Naive thymus-derived CD4-positive, alpha-beta T cell (primary cell): ENCODE measurements at regions not wholly inside any gene's neighbourhood (a gene's known extent, or its start where the extent isn't known, plus 50 kb on each side); places are given as distances from the start of the nearest gene placed in this dataset.
A peak's percentile ranks its signal among the peaks of the same experiment; 100 is the strongest.
"Not testable (repeated sequence)": the region's sequence is repeated elsewhere in the genome, so short reads cannot be mapped to it uniquely, and the experiment has no call there.

ENCODE experiments used
- ATAC-seq: fragments of 150-1000 bp; cut with Tn5 transposase; 2 replicates; pipeline ENCODE4 v1.10.0; 2021; ENCODE audit warnings: mild to moderate bottlenecking, moderate library complexity
- CTCF ChIA-PET: fragments of 350-600 bp; sonication (Branson Sonifier 250); formaldehyde crosslinking; loops from one replicate; lab custom pipeline; 2021; ENCODE audit warnings: antibody characterized with exemption; lab: Charles Lee
- POLR2A ChIA-PET: fragments of 350-600 bp; sonication (Branson Sonifier 250); formaldehyde crosslinking; loops from one replicate; lab custom pipeline; 2021; ENCODE audit warnings: antibody characterized with exemption, inconsistent platforms; lab: Charles Lee
- DNase-seq, 9 donors: peaks; one replicate each; pipeline versions ENCODE4 v3.0.0 to v3.0.0-alpha.2; 2020 to 2022; ENCODE audit warnings: mixed read lengths in 1 of 9
- H3K27ac ChIP-seq: one replicate; pipeline ENCODE4 v1.7.0; 2013; ENCODE audit warnings: mild to moderate bottlenecking, low read depth, low read length, moderate library complexity
- H3K27me3 ChIP-seq, 2 donors: one replicate each; pipeline ENCODE4 v1.7.0; 2013; ENCODE audit warnings: low read length in 2 of 2, mild to moderate bottlenecking in 2 of 2, moderate library complexity in 2 of 2; ENCODE audit not compliant: control insufficient read depth in 2 of 2, insufficient read depth in 2 of 2
- H3K36me3 ChIP-seq, 3 experiments: 1 replicate in 2 of 3; 2 replicates in 1 of 3; pipeline ENCODE4 v1.7.0; 2013; ENCODE audit warnings: low read length in 3 of 3, mild to moderate bottlenecking in 3 of 3, moderate library complexity in 1 of 3; ENCODE audit not compliant: insufficient read depth in 3 of 3, control insufficient read depth in 2 of 3
- H3K4me1 ChIP-seq, 2 donors: one replicate each; pipeline ENCODE4 v1.7.0; 2013; ENCODE audit warnings: low read length in 2 of 2, mild to moderate bottlenecking in 2 of 2, moderate library complexity in 1 of 2; ENCODE audit not compliant: control insufficient read depth in 2 of 2, insufficient read depth in 2 of 2
- H3K4me3 ChIP-seq: 2 replicates; pipeline ENCODE4 v1.7.0; 2013; ENCODE audit warnings: mild to moderate bottlenecking, low read length
- H3K9me3 ChIP-seq, 3 experiments: 1 replicate in 2 of 3; 2 replicates in 1 of 3; pipeline ENCODE4 v1.7.0; 2013; ENCODE audit warnings: low read length in 3 of 3; ENCODE audit not compliant: control insufficient read depth in 2 of 3
- H3K27ac Mint-ChIP-seq, 9 donors: one replicate each; pipeline ENCODE4 v1.8.0; 2020 to 2022; ENCODE audit warnings: mixed read lengths in 9 of 9, mild to moderate bottlenecking in 8 of 9, moderate library complexity in 5 of 9, inconsistent platforms in 2 of 9
- H3K27me3 Mint-ChIP-seq, 5 donors: one replicate each; pipeline ENCODE4 v1.8.0; 2021 to 2022; ENCODE audit warnings: mixed read lengths in 5 of 5, mild to moderate bottlenecking in 1 of 5
- H3K36me3 Mint-ChIP-seq, 5 donors: one replicate each; pipeline ENCODE4 v1.8.0; 2020 to 2022; ENCODE audit warnings: mixed read lengths in 5 of 5, mild to moderate bottlenecking in 3 of 5, inconsistent platforms in 1 of 5
- H3K4me1 Mint-ChIP-seq, 7 donors: one replicate each; pipeline ENCODE4 v1.8.0; 2020 to 2022; ENCODE audit warnings: mixed read lengths in 7 of 7, mild to moderate bottlenecking in 3 of 7, inconsistent platforms in 1 of 7
- H3K4me3 Mint-ChIP-seq, 10 donors: one replicate each; pipeline ENCODE4 v1.8.0; 2020 to 2022; ENCODE audit warnings: mild to moderate bottlenecking in 10 of 10, mixed read lengths in 10 of 10, moderate library complexity in 6 of 10, inconsistent platforms in 2 of 10
- H3K9me3 Mint-ChIP-seq, 11 donors: one replicate each; pipeline ENCODE4 v1.8.0; 2020 to 2022; ENCODE audit warnings: mixed read lengths in 11 of 11, mild to moderate bottlenecking in 4 of 11, inconsistent platforms in 1 of 11, moderate library complexity in 1 of 11
- intact Hi-C, 2 donors: fragments of 100-400 bp; cut with micrococcal nuclease; formaldehyde crosslinking; loops; one replicate each; pipeline ENCODE4 v1.15.1; 2023

DNA sequence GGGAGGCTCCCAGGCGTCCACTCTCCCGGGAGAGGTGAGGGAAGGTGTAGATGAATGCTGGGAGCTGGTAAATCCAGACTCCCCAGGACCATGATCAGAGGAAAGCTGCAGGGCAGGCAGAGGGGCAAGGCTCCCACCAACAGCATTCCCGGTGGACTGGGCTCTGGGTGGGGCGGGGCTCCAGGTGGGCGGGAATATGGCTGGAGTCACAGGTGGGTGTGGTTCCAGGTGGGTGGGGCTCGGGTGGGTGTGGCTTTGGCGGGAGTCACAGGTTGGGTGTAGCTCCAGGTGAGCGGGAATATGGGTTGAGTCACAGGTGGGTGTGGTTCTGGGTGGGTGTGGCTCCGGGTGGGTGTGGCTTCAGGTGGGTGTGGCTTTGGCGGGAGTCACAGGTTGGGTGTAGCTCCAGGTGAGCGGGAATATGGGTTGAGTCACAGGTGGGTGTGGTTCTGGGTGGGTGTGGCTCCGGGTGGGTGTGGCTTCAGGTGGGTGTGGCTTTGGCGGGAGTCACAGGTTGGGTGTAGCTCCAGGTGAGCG is 117.7 kb downstream of the FAM53A start:
- H3K4me1 ChIP-seq, DNase-seq, H3K9me3 ChIP-seq, H3K4me3 ChIP-seq, H3K27ac ChIP-seq, CTCF ChIA-PET, H3K36me3 Mint-ChIP-seq, H3K36me3 ChIP-seq, H3K9me3 Mint-ChIP-seq, POLR2A ChIA-PET, H3K27me3 ChIP-seq, H3K4me1 Mint-ChIP-seq, intact Hi-C loops: not testable (repeated sequence)
- ATAC-seq = peak; percentile 24
- Mint-ChIP-seq H3K27me3 (peaks cover 0 to 17% (median 0%) of the 10 kb centered on the region in 5 donors), H3K4me3 (peak overlapping the region in 9 of 10 donors; percentile 46 to 84 (median 63)), H3K27ac (peak overlapping the region in 3 of 9 donors; percentile 48 to 82 (median 71))

- no peaks in the 10 kb centered on the region for H3K9me3 ChIP-seq
- Mint-ChIP-seq H3K36me3 (no peaks in the 10 kb centered on the region), H3K4me3 (peak overlapping the region in 9 of 10 donors; percentile 46 to 84 (median 63)), H3K9me3 (peaks cover 0 to 1% (median 0%) of the 10 kb centered on the region in 11 donors), H3K4me1 (peaks cover 0 to 5% (median 4%) of the 10 kb centered on the region in 7 donors), H3K27ac (peak overlapping the region in 3 of 9 donors; percentile 48 to 82 (median 71)), H3K27me3 (peaks cover 0 to 17% (median 0%) of the 10 kb centered on the region in 5 donors)
- DNase-seq (peak in 5 of 9 donors; percentile 29 to 45 (median 32)), ATAC-seq (peak; percentile 39)
- H3K36me3 ChIP-seq = no peaks in the 10 kb centered on the region
- no peak overlapping the region for H3K4me3 ChIP-seq
- no peak overlapping the region for H3K27ac ChIP-seq
- POLR2A ChIA-PET = no interaction called here
- intact Hi-C loops = no loop called here
- peaks cover 0 to 5% of the 10 kb centered on the region in 2 donors for H3K27me3 ChIP-seq
- CTCF ChIA-PET = no interaction called here
- no peaks in the 10 kb centered on the region for H3K4me1 ChIP-seq
These were observed 118.4 kb downstream of the FAM53A start for GRCh38 chr4:1565598-1566295.

- CTCF ChIA-PET = no interaction called here
- Mint-ChIP-seq H3K27ac (peak overlapping the region in 1 of 9 donors; percentile 72), H3K27me3 (peaks cover 0 to 17% (median 0%) of the 10 kb centered on the region in 5 donors), H3K36me3 (no peaks in the 10 kb centered on the region), H3K4me3 (no peak overlapping the region), H3K9me3 (peaks cover 0 to 1% (median 0%) of the 10 kb centered on the region in 11 donors), H3K4me1 (peaks cover 0 to 5% (median 4%) of the 10 kb centered on the region in 7 donors)
- no peak overlapping the region for H3K27ac ChIP-seq
- intact Hi-C loops = no loop called here
- no peaks in the 10 kb centered on the region for H3K4me1 ChIP-seq
- POLR2A ChIA-PET = no interaction called here
- no peak for DNase-seq
- no peak for ATAC-seq
- H3K27me3 ChIP-seq = peaks cover 0 to 5% of the 10 kb centered on the region in 2 donors
- no peaks in the 10 kb centered on the region for H3K9me3 ChIP-seq
- no peaks in the 10 kb centered on the region for H3K36me3 ChIP-seq
- no peak overlapping the region for H3K4me3 ChIP-seq
These were observed 119.4 kb downstream of the FAM53A start for GRCh38 chr4:1564535-1565375.

- Mint-ChIP-seq H3K9me3 (peaks cover 0 to 1% (median 0%) of the 10 kb centered on the region in 11 donors), H3K4me1 (peaks cover 0 to 5% (median 4%) of the 10 kb centered on the region in 7 donors), H3K4me3 (no peak overlapping the region), H3K36me3 (no peaks in the 10 kb centered on the region), H3K27me3 (peaks cover 0 to 20% (median 4%) of the 10 kb centered on the region in 5 donors), H3K27ac (peak overlapping the region in 1 of 9 donors; percentile 72)
- Histone ChIP-seq H3K4me3 (no peak overlapping the region), H3K27me3 (peaks cover 0 to 5% of the 10 kb centered on the region in 2 donors), H3K36me3 (no peaks in the 10 kb centered on the region), H3K27ac (no peak overlapping the region), H3K4me1 (no peaks in the 10 kb centered on the region), H3K9me3 (no peaks in the 10 kb centered on the region)
- ChIA-PET CTCF (no interaction called here), POLR2A (no interaction called here)
- ATAC-seq (no peak), DNase-seq (no peak)
- intact Hi-C loops = no loop called here
These were observed 120.2 kb downstream of the FAM53A start for GRCh38 chr4:1563768-1564485.

GRCh38 chr4:1563241-1563640 is 120.9 kb downstream of the FAM53A start:
- H3K9me3 ChIP-seq = no peaks in the 10 kb centered on the region
- no peaks in the 10 kb centered on the region for H3K4me1 ChIP-seq
- ChIA-PET CTCF (interaction anchor here (0.6 kb wide), 1 partner anchor 11 kb away, joined by 3 read pairs; no protein-coding TSS in a partner anchor), POLR2A (interaction anchor here (0.7 kb wide), 1 partner anchor 413 kb away, joined by 3 read pairs; no protein-coding TSS in a partner anchor)
- H3K27ac Mint-ChIP-seq = no peak overlapping the region
- peaks cover 0 to 5% of the 10 kb centered on the region in 2 donors for H3K27me3 ChIP-seq
- ATAC-seq (no peak), DNase-seq (no peak)
- H3K4me3 ChIP-seq = no peak overlapping the region
- no peak overlapping the region for H3K4me3 Mint-ChIP-seq
- intact Hi-C loops = no loop called here
- H3K27ac ChIP-seq = no peak overlapping the region
- H3K9me3 Mint-ChIP-seq = peaks cover 0 to 1% (median 0%) of the 10 kb centered on the region in 11 donors
- H3K27me3 Mint-ChIP-seq = peaks cover 0 to 22% (median 4%) of the 10 kb centered on the region in 5 donors
- H3K4me1 Mint-ChIP-seq = peaks cover 0 to 5% (median 4%) of the 10 kb centered on the region in 7 donors
- no peaks in the 10 kb centered on the region for H3K36me3 ChIP-seq
- H3K36me3 Mint-ChIP-seq = no peaks in the 10 kb centered on the region

GRCh38 chr4:1562771-1563170 is 121.3 kb downstream of the FAM53A start:
- no peak overlapping the region for H3K27ac Mint-ChIP-seq
- peaks cover 0 to 23% (median 4%) of the 10 kb centered on the region in 5 donors for H3K27me3 Mint-ChIP-seq
- H3K4me3 ChIP-seq = no peak overlapping the region
- no peaks in the 10 kb centered on the region for H3K36me3 Mint-ChIP-seq
- H3K27me3 ChIP-seq = peaks cover 0 to 4% of the 10 kb centered on the region in 2 donors
- no peak overlapping the region for H3K27ac ChIP-seq
- ChIA-PET CTCF (no interaction called here), POLR2A (interaction anchor here (0.7 kb wide), 1 partner anchor 412 kb away, joined by 3 read pairs; no protein-coding TSS in a partner anchor)
- H3K4me1 Mint-ChIP-seq = peaks cover 0 to 5% (median 4%) of the 10 kb centered on the region in 7 donors
- no peaks in the 10 kb centered on the region for H3K36me3 ChIP-seq
- intact Hi-C loops = no loop called here
- H3K4me1 ChIP-seq = no peaks in the 10 kb centered on the region
- no peaks in the 10 kb centered on the region for H3K9me3 ChIP-seq
- DNase-seq (no peak), ATAC-seq (no peak)
- H3K4me3 Mint-ChIP-seq = no peak overlapping the region
- H3K9me3 Mint-ChIP-seq = peaks cover 0 to 1% (median 0%) of the 10 kb centered on the region in 11 donors
